Ascending aorta (tissue), 2 donors: ENCODE measurements at regions not wholly inside any gene's neighbourhood (a gene's known extent, or its start where the extent isn't known, plus 50 kb on each side); places are given as distances from the start of the nearest gene placed in this dataset.
"Not testable (repeated sequence)": the region's sequence is repeated elsewhere in the genome, so short reads cannot be mapped to it uniquely, and the experiment has no call there.

Experiments used
- DNase-seq, 2 donors: peaks; one replicate each; pipeline ENCODE4 v3.0.0-alpha.2; 2019; ENCODE audit warnings: low spot score in 2 of 2
- H3K27ac ChIP-seq, 2 donors: fragments of 200-600 bp; sonication (generic); one replicate each; pipeline ENCODE4 v1.5.1; 2016 to 2017; ENCODE audit warnings: mild to moderate bottlenecking in 1 of 2
- H3K27me3 ChIP-seq: fragments of 200-600 bp; sonication (generic); one replicate; pipeline ENCODE4 v1.5.1; 2017
- H3K36me3 ChIP-seq, 2 donors: fragments of 200-600 bp; sonication (generic); one replicate each; pipeline ENCODE4 v1.5.1; 2016
- H3K4me1 ChIP-seq, 2 donors: fragments of 200-600 bp; sonication (generic); one replicate each; pipeline ENCODE4 v1.5.1; 2016 to 2017; ENCODE audit warnings: mild to moderate bottlenecking in 1 of 2
- H3K4me3 ChIP-seq, 2 donors: fragments of 200-600 bp; sonication (generic); one replicate each; pipeline ENCODE4 v1.5.1; 2016 to 2017; ENCODE audit warnings: mild to moderate bottlenecking in 1 of 2
- H3K9me3 ChIP-seq, 2 donors: fragments of 200-600 bp; sonication (generic); one replicate each; pipeline ENCODE4 v1.5.1; 2016
- intact Hi-C: fragments of 100-400 bp; cut with DNase I; formaldehyde crosslinking; loops from one replicate; pipeline ENCODE4 v1.15.1; 2023
- TF ChIP-seq, protein P1 (sequence below), 3 experiments: fragments of 200-600 bp in 2 of 3; fragments of 450-650 bp in 1 of 3; sonication (generic) in 2 of 3; IDR thresholded peaks; one replicate each; pipeline ENCODE4 v1.5.1; 2016 to 2019; ENCODE audit warnings: antibody characterized with exemption in 3 of 3, mild to moderate bottlenecking in 1 of 3, moderate library complexity in 1 of 3

- H3K27me3 ChIP-seq = no peaks in the 10 kb centered on the region
- DNase-seq = no peak
- H3K36me3 ChIP-seq = no peaks in the 10 kb centered on the region
- H3K9me3 ChIP-seq = peaks cover 0 to 6% of the 10 kb centered on the region in 2 donors
- TF ChIP-seq, protein P1, sequence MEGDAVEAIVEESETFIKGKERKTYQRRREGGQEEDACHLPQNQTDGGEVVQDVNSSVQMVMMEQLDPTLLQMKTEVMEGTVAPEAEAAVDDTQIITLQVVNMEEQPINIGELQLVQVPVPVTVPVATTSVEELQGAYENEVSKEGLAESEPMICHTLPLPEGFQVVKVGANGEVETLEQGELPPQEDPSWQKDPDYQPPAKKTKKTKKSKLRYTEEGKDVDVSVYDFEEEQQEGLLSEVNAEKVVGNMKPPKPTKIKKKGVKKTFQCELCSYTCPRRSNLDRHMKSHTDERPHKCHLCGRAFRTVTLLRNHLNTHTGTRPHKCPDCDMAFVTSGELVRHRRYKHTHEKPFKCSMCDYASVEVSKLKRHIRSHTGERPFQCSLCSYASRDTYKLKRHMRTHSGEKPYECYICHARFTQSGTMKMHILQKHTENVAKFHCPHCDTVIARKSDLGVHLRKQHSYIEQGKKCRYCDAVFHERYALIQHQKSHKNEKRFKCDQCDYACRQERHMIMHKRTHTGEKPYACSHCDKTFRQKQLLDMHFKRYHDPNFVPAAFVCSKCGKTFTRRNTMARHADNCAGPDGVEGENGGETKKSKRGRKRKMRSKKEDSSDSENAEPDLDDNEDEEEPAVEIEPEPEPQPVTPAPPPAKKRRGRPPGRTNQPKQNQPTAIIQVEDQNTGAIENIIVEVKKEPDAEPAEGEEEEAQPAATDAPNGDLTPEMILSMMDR (IDR thresholded peaks at IDR 0.05) = no peak
- H3K4me1 ChIP-seq = no peaks in the 10 kb centered on the region
- intact Hi-C loops = no loop called here
- no peak overlapping the region for H3K4me3 ChIP-seq
- H3K27ac ChIP-seq = no peak overlapping the region
These were observed 303.5 kb downstream of the TBC1D4 start for GRCh38 chr13:75178436-75178835.

- no peaks in the 10 kb centered on the region for H3K27me3 ChIP-seq
- no peaks in the 10 kb centered on the region for H3K36me3 ChIP-seq
- H3K27ac ChIP-seq = no peak overlapping the region
- H3K4me3 ChIP-seq = no peak overlapping the region
- TF ChIP-seq, protein P1 (IDR thresholded peaks at IDR 0.05) = no peak
- H3K4me1 ChIP-seq = no peaks in the 10 kb centered on the region
- intact Hi-C loops = no loop called here
- H3K9me3 ChIP-seq = no peaks in the 10 kb centered on the region
- DNase-seq = no peak
These were observed 306.4 kb downstream of the TBC1D4 start for GRCh38 chr13:75175575-75175974.

GRCh38 chr13:75175097-75175496 is 306.9 kb downstream of the TBC1D4 start:
- H3K9me3 ChIP-seq, H3K4me1 ChIP-seq, intact Hi-C loops, H3K4me3 ChIP-seq, H3K36me3 ChIP-seq, DNase-seq, H3K27me3 ChIP-seq, H3K27ac ChIP-seq: not testable (repeated sequence)

DNA sequence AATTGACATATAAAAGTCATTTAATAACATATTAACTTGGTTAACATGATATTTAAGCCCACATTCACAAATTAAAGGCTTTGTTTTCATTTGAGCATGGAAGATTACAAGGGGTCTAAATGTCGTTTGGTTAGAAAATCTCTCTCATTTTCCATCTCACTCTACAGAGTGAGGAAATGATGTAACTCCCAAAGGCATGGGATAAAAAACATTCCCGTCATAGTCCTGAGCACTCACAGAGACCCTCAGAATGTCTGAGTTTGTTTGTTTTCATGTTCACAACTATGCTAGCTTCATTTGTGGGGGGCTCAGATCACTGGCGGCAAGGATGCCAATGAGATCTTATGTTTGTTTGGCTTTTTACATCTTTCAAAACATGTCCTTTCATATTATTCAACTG is 307.5 kb downstream of the TBC1D4 start:
- TF ChIP-seq, protein P1 (IDR thresholded peaks at IDR 0.05) = no peak
- H3K27me3 ChIP-seq = no peaks in the 10 kb centered on the region

GRCh38 chr13:75173457-75174356 is 308.3 kb downstream of the TBC1D4 start:
- H3K4me1 ChIP-seq = no peaks in the 10 kb centered on the region
- TF ChIP-seq, protein P1 (IDR thresholded peaks at IDR 0.05) = no peak
- no peaks in the 10 kb centered on the region for H3K27me3 ChIP-seq
- no peak overlapping the region for H3K4me3 ChIP-seq
- intact Hi-C loops = no loop called here
- H3K9me3 ChIP-seq = no peaks in the 10 kb centered on the region
- no peak for DNase-seq
- no peaks in the 10 kb centered on the region for H3K36me3 ChIP-seq
- H3K27ac ChIP-seq = no peak overlapping the region

More for the DNA sequence above, 307.5 kb downstream of the TBC1D4 start:
- Histone ChIP-seq H3K4me3 (no peak overlapping the region), H3K36me3 (no peaks in the 10 kb centered on the region), H3K9me3 (no peaks in the 10 kb centered on the region), H3K4me1 (no peaks in the 10 kb centered on the region), H3K27ac (no peak overlapping the region)
- no peak for DNase-seq
- intact Hi-C loops = no loop called here

DNA sequence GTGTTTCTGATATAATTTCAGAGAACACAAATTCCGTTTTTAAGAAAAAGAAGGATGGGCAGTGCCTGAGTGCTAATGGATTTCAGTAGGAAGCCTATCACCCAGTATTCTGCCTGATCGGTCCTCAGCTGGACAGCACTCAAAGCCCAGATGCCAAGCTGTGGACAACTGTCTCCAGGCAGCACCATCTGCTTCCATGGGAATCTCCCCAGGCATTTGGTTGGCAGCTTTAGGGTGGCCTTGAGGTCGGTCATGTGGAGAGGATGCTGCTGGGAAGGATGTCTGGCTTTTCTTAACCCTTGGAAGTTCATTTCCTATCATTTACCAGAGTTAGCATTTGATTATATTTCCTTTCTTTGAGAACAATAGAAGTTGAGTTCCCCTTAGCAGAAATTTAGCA is 311.7 kb downstream of the TBC1D4 start:
- Histone ChIP-seq H3K4me3 (no peak overlapping the region), H3K4me1 (no peaks in the 10 kb centered on the region), H3K27ac (no peak overlapping the region), H3K36me3 (no peaks in the 10 kb centered on the region), H3K27me3 (no peaks in the 10 kb centered on the region), H3K9me3 (no peaks in the 10 kb centered on the region)
- intact Hi-C loops = no loop called here
- TF ChIP-seq, protein P1 (IDR thresholded peaks at IDR 0.05) = no peak
- no peak for DNase-seq
